A172 (cell line): ENCODE measurements at regions not wholly inside any gene's neighbourhood (a gene's known extent, or its start where the extent isn't known, plus 50 kb on each side); places are given as distances from the start of the nearest gene placed in this dataset.

Experiments
- DNase-seq: peaks from one replicate; pipeline ENCODE4 v3.0.0-alpha.2; 2015; ENCODE audit warnings: low spot score

- DNase-seq, result no peak
Observed at GRCh38 chr22:34159491-34159890, 239.2 kb upstream of the LARGE1 start.

DNA sequence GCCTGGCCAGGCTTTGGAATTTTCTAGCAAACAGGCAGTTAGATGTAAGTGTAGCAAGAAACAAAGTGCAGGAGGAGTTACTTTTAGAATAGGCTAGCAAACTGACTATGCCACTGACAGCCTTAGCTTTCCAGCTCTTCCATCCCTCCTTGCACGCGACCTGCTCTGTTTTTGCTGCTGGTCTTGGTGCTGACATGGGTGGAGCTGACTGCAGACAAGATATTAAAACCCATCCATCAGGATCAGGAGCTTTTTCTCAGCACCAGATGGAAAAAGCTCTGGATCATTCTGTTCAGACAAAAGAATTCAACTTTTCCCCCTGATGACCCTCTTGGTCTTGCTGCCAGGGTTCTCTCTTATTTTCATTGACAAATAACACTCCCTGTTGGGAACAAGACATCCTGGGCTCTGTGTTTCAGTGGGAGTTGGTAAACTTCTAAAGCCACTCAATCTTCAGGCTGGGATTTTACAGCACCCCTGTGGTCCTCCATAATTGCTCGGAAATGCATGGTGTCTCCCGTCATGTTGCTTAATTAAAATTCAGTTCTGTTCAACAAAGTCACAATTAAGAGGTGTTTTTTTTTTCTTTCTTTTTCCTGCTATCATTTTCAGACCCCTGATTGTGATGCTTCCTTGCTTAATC is 240.0 kb upstream of the LARGE1 start:
- no peak for DNase-seq

DNA sequence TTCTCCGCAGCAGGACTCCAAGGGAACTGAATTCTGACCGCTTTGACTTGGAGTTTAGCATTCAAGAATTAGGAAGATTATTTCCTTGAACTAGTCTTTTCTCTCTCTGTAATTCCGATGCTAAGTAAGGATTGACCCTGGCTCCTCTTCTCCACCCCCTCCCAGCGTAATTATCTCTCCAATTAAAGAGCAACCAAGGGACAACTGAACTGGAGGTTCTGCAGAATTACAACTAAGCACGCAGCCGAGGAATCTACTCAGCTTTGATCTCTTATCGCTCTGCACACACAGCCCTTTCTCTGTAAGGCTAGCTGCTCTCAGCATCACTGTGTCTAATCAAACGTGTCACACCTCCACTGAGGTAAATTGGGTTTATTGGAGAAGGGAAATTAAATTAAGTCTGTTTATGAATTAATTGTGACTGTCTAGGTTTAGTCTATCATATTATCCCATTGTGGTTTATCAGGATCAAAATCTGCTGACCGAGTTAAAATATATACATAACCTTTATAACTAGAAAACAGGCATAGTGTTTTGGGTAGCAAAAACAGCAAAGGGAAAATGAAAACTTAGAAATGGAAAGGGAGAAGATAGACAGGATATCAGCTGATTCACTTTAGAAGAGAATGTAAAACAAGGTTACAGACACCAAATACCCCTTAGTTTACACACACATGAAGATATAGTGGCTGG is 241.3 kb upstream of the LARGE1 start:
- DNase-seq, result no peak

GRCh38 chr22:34198976-34199375 is 278.7 kb upstream of the LARGE1 start:
- DNase-seq, result no peak

DNA sequence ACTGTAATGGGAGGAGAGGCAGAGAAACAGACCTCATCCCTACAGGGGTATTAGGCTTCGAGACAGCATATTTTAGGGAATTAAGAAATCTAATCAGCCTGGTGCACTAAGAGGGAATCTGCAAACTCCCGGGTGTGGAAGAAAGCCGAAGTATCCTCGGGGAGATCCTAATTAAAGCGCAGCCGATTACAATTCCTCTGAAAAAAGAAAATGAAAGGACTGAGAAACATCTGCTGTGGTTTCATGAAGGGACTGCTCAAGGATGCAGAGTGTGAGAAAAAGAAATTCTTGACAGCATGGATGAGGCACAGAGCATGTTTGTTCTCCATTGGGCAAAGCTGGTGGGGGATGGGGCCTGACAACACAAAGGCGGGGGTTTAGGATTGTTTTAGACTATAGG is 290.0 kb upstream of the LARGE1 start:
- no peak for DNase-seq

GRCh38 chr22:34214372-34214771 is 294.1 kb upstream of the LARGE1 start:
- no peak for DNase-seq

DNA sequence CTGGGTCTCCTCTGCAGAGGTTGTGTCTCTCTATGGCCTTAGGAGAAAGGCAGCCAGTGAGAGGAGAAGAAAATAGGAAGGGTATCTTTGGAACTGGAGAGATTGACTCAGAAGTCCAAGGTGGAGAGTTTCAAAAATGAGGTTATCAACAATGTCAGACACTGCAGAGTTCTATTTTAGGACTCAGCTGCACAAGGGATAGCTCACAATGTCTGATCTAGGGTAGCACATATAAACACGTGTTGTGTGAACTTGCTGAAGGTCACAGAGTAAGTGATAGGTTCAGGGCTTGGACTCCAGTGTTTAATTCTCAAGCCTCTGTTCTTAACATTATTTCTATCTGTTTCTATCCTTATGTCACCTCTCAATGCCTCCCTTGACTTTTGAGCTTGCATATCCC is 305.0 kb upstream of the LARGE1 start:
- DNase-seq, result no peak

GRCh38 chr22:34236527-34236926 is 316.3 kb upstream of the LARGE1 start:
- DNase-seq, result no peak

DNA sequence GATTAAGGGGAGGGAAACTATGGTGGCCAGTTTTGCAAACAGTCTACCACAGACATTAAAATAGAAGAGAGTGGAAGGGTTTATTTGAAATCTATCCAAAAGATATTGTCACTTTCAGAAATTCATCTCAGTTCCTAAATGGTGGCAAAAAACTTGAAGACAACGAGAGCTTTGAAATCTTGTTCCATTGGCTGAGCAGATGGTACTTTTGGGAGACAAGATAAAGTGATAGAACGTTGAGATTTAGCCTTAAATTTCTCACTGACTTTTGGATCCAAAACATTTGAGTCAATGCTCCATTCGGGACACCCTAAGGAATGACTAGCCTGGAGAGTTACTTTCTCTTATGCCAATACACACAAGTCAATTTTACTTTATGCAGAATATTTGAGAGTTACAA is 319.1 kb upstream of the LARGE1 start:
- DNase-seq, result no peak

- DNase-seq, result no peak
Observed at GRCh38 chr22:34243023-34243422, 322.7 kb upstream of the LARGE1 start.

DNA sequence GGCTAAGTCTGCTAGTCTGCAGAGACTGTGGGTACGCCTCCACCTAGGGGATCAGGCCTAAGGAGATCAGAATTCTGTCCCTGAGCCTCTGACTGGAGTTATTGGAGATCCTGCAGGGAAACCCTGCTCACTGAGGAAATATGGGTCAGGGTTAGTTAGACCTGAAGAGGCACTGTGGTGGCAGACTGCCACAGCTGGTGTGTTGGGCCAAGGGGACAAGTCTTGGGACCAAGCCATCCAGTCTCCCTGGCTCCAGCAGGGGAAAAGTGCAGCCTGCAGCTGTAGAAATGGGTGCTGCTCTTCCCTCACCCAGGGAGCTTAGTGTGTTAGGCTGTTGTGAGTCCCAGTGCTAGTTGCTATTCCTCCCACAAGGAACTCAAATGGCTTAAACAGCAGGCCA is 334.8 kb upstream of the LARGE1 start:
- no peak for DNase-seq

DNA sequence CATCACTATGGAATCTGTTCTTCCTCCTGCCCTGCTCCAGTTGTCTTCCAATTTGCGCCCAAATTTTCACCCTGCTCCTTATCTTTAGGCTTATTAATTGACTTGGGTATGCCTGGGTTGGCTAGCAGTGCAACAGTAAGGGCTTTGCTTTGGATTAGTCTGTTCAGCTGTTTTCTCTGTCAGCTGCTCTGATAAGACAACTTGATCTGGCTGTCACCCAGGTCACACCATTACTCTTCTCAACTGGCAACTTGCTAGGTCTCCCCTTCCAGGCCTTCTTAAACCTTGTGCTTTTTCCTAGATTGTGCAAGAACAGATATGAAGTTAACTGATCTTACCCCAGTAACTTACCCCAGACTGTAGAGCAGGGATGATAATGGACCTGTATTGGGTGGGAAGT is 357.8 kb upstream of the LARGE1 start:
- no peak for DNase-seq

DNA sequence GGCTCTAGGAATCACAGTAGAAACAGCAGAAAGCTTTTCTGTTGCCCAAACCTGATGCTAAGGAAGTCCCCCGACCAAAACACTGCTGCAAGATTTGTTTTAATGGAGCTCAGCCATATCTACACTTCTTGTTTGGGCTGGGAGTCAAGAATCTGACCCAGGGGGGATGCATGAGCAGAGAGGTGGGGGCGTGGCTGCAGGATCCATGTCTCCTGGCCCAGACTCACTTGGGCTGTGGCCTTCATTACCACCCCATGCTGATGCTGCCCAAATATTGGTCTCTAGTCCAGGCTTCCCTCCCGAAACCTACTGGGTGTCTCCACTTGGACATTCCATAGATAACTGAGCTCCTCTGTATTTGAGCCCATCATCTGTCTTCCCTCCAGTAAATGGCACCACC is 361.5 kb upstream of the LARGE1 start:
- no peak for DNase-seq

GRCh38 chr22:34283844-34284243 is 363.6 kb upstream of the LARGE1 start:
- no peak for DNase-seq

DNA sequence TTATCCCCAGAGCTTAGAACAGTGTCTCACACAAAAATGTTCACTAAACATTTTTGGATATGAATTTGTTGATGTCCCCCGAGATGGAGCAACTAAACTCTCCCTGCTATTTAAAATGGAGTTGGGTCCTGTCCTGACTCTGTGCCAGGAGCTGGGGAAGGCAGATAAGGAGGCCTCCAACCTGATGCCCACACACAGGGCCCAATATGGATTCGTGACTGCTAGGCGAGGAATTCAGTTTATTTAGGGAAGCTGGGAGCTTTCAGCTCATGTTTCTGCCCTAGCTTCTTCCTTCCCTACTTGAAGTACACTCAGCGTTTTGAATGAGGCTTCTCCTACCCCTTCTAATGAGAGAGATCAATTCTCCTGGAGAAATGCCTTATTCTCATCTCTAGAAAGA is 373.0 kb upstream of the LARGE1 start:
- no peak for DNase-seq

- DNase-seq, result no peak
Observed at GRCh38 chr22:34294476-34294875, 374.2 kb upstream of the LARGE1 start.

DNA sequence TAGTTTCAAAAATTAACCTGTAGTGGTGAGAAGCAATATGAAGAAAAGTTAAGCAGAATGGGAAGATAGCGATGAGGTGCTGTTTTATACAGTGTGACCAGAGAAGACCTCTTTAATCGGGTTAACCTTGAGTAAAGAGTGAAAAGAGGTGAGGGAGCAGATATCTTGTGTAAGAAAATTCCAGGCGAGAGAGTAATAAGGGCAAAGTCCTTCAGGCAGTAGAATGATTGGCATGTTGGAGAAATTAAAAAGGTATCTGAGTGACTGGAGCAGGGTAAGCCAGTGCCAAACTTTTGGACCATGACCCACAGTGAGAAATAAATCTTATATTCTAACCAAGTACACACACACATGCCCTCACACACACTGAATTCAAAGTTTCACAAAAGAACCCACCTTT is 374.7 kb upstream of the LARGE1 start:
- no peak for DNase-seq

DNA sequence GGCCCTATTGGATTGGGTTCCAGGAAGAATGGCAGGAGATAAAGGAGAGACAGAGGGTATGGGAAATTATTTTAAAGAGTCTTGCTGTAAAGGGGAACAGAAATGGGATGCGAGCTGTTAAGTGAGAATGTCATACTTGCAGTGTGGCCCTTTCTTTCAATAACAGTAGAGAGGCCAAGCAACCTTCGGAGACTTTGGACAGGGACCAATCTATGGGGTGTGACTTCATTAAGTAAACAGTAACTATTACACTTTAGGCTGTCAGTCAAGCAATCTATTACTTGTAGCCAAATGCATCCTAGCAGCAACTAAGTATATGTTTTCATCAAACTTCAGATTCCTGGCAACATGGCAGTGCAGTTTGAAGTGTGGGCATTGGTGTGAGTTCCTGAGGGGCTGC is 376.2 kb upstream of the LARGE1 start:
- no peak for DNase-seq

GRCh38 chr22:34297536-34298120 is 377.4 kb upstream of the LARGE1 start:
- no peak for DNase-seq

DNA sequence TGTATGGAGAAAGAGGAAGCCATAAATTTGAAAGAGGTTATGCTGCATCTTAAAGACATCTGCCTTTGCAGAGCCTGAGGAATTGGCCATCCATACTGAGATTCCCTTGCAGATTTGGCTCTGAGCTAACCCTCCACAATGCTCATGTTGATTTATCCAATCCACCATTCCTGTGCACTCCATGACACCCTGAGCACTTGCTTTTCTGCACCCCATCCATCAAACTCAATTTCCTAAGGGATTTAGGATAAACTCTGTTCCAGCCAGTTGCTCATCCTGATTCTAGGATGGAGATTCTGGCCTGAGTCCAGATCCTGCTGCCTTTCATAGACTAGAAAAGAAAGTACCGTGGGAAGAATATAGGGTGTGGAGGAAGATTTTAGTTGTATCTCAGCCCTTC is 379.2 kb upstream of the LARGE1 start:
- DNase-seq, result no peak

- DNase-seq, result no peak
Observed at GRCh38 chr22:34301569-34301968, 381.3 kb upstream of the LARGE1 start.

DNA sequence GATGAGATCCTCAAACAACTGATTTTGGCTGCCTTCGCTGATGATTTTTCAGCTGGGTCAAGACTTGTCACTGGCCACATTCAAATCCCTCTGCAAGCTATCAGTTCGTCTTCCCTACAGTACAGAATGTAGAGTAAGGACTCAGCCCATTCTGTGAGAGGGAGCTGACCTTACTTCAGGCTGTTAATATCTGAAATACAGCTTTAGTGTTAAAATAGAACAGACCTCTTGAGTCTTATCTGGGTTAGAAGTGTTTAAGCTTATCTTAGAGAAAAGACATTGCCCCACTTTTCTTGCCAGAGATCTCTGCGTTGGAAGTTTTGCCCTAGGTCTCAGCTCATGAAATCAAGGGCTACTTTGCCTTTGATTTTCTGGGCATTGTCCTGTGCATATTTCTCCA is 383.4 kb upstream of the LARGE1 start:
- DNase-seq, result no peak

DNA sequence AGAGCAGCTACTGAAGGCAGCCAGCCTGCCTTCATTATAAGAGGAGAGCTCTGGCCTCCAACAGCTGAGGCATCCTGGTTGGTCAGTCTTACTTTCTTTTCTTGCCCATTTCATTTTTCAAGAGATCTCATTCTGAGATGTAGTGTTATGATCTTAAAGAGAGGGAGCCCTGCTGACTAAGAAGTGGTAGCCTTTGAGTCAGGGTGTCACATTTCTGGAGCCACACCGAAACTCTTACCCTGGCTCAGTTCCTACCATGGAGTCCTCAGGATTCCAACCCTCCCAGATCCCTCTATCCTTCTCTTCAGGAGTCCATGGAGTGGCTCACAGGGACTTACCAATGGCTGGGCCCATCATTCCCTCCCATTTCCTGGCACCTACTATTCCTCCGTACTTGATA is 386.1 kb upstream of the LARGE1 start:
- DNase-seq, result no peak

- DNase-seq, result no peak
Observed at GRCh38 chr22:34308101-34308500, 387.8 kb upstream of the LARGE1 start.
